Liver (tissue), 3 donors: ENCODE measurements at regions not wholly inside any gene's neighbourhood (a gene's known extent, or its start where the extent isn't known, plus 50 kb on each side); places are given as distances from the start of the nearest gene placed in this dataset.

Experiments
- FOXA1 ChIP-seq: IDR thresholded peaks from 2 replicates; pipeline ENCODE4 v1.6.1; 2016; ENCODE audit warnings: antibody characterized with exemption
- GABPA ChIP-seq, 2 donors: IDR thresholded peaks in 1 of 2; conservative IDR thresholded peaks in 1 of 2; 2 replicates each; pipeline ENCODE4 v1.6.1; 2016; ENCODE audit warnings: antibody characterized with exemption in 2 of 2, mild to moderate bottlenecking in 1 of 2, moderate library complexity in 1 of 2
- JUND ChIP-seq, 2 donors: IDR thresholded peaks; 2 replicates each; pipeline ENCODE4 v1.6.1; 2016; ENCODE audit warnings: antibody characterized with exemption in 2 of 2
- RAD21 ChIP-seq, 2 donors: IDR thresholded peaks; 2 replicates each; pipeline ENCODE4 v1.6.1; 2016; ENCODE audit warnings: antibody characterized with exemption in 2 of 2, mild to moderate bottlenecking in 2 of 2
- REST ChIP-seq: IDR thresholded peaks from 2 replicates; pipeline ENCODE4 v1.6.1; 2016; ENCODE audit warnings: antibody characterized with exemption, mild to moderate bottlenecking
- SP1 ChIP-seq: IDR thresholded peaks from 2 replicates; pipeline ENCODE4 v1.6.1; 2018; ENCODE audit warnings: antibody characterized with exemption, mild to moderate bottlenecking
- YY1 ChIP-seq: IDR thresholded peaks from 2 replicates; pipeline ENCODE4 v1.6.1; 2016; ENCODE audit warnings: antibody characterized with exemption, mild to moderate bottlenecking
- TF ChIP-seq, protein P1 (sequence below): fragments of 150-350 bp; IDR thresholded peaks from 2 replicates; pipeline ENCODE4 v1.5.1; 2017; ENCODE audit warnings: improper control_type of control experiment, low read depth, low read length; ENCODE audit not compliant: missing input control
- donor health status: healthy.
- donor health status: healthy.

DNA sequence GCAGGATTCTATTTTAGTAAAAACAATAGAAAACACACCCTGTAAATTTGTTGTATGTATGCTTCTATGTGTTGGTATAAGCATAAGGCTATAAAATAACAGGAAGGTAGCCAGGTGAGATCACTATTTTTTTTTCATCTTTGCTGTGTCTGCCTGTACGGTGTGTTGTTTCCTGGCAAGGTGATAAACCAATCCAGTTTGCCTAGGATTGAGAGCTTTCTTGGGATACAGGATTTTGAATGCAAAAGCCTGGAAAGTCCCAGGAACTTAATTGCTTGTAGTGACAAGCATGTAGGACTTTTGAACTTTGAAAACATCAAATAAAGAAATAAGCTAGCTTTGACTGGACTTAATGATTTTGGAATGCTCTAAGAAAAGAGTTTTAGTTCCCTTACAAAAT, 83.3 kb upstream of the RORB start:
- no peak for TF ChIP-seq RAD21 (IDR thresholded peaks at IDR 0.05)
- no peak for TF ChIP-seq SP1
- TF ChIP-seq, protein P1, sequence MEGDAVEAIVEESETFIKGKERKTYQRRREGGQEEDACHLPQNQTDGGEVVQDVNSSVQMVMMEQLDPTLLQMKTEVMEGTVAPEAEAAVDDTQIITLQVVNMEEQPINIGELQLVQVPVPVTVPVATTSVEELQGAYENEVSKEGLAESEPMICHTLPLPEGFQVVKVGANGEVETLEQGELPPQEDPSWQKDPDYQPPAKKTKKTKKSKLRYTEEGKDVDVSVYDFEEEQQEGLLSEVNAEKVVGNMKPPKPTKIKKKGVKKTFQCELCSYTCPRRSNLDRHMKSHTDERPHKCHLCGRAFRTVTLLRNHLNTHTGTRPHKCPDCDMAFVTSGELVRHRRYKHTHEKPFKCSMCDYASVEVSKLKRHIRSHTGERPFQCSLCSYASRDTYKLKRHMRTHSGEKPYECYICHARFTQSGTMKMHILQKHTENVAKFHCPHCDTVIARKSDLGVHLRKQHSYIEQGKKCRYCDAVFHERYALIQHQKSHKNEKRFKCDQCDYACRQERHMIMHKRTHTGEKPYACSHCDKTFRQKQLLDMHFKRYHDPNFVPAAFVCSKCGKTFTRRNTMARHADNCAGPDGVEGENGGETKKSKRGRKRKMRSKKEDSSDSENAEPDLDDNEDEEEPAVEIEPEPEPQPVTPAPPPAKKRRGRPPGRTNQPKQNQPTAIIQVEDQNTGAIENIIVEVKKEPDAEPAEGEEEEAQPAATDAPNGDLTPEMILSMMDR = no peak
- TF ChIP-seq REST = no peak
- TF ChIP-seq GABPA (IDR thresholded peaks at IDR 0.05 in 1 of 2, conservative IDR thresholded peaks at IDR 0.05 in 1 of 2) = no peak
- no peak for TF ChIP-seq JUND (IDR thresholded peaks at IDR 0.05)
- no peak for TF ChIP-seq YY1
- no peak for TF ChIP-seq FOXA1
